Natural killer cell (primary cell): ENCODE measurements at regions not wholly inside any gene's neighbourhood (a gene's known extent, or its start where the extent isn't known, plus 50 kb on each side); places are given as distances from the start of the nearest gene placed in this dataset.

ENCODE experiments used
- ATAC-seq, 3 donors: fragments of 150-1000 bp in 2 of 3; fragments of 200-7000 bp in 1 of 3; cut with Tn5 transposase; 1 replicate in 1 of 3; 2 replicates in 2 of 3; pipeline ENCODE4 v1.10.0; 2021; ENCODE audit warnings: mild to moderate bottlenecking in 2 of 3, moderate library complexity in 2 of 3
- DNase-seq, 2 donors: peaks; one replicate each; pipeline versions ENCODE4 v3.0.0 to v3.0.0-alpha.2; 2013 to 2021; ENCODE audit warnings: mixed read lengths in 1 of 2
- H3K27ac ChIP-seq: one replicate; pipeline ENCODE4 v1.5.1; 2013; ENCODE audit warnings: mild to moderate bottlenecking, low read length
- H3K27me3 ChIP-seq: one replicate; pipeline ENCODE4 v1.6.1; 2013; ENCODE audit warnings: low read length; ENCODE audit not compliant: control insufficient read depth, insufficient read depth
- H3K36me3 ChIP-seq: one replicate; pipeline ENCODE4 v1.6.1; 2013; ENCODE audit warnings: low read length; ENCODE audit not compliant: control insufficient read depth, insufficient read depth
- H3K4me1 ChIP-seq: one replicate; pipeline ENCODE4 v1.6.1; 2013; ENCODE audit warnings: low read length; ENCODE audit not compliant: control insufficient read depth, insufficient read depth
- H3K4me3 ChIP-seq: one replicate; pipeline ENCODE4 v1.5.1; 2013; ENCODE audit warnings: low read length
- H3K9me3 ChIP-seq: one replicate; pipeline ENCODE4 v1.6.1; 2013; ENCODE audit warnings: low read length; ENCODE audit not compliant: control insufficient read depth, insufficient read depth
- H3K27ac Mint-ChIP-seq, 2 donors: one replicate each; pipeline ENCODE4 v1.8.0; 2022; ENCODE audit warnings: mild to moderate bottlenecking in 2 of 2, mixed read lengths in 2 of 2, moderate library complexity in 1 of 2
- H3K27me3 Mint-ChIP-seq, 2 donors: one replicate each; pipeline ENCODE4 v1.8.0; 2022; ENCODE audit warnings: low read depth in 2 of 2, mixed read lengths in 2 of 2
- H3K36me3 Mint-ChIP-seq: one replicate; pipeline ENCODE4 v1.8.0; 2022; ENCODE audit warnings: mixed read lengths
- H3K4me1 Mint-ChIP-seq, 2 donors: one replicate each; pipeline ENCODE4 v1.8.0; 2022; ENCODE audit warnings: mixed read lengths in 2 of 2
- H3K4me3 Mint-ChIP-seq: one replicate; pipeline ENCODE4 v1.8.0; 2022; ENCODE audit warnings: mild to moderate bottlenecking, moderate library complexity, mixed read lengths
- H3K9me3 Mint-ChIP-seq, 2 donors: one replicate each; pipeline ENCODE4 v1.8.0; 2022; ENCODE audit warnings: mixed read lengths in 2 of 2
- WGBS: methylation state at CpG from one replicate; pipeline ENCODE4 v1.1.7; 2013; ENCODE audit warnings: missing lambda C conversion rate; ENCODE audit not compliant: insufficient coverage; 5-methylcytosine and 5-hydroxymethylcytosine counted together
- intact Hi-C: fragments of 100-400 bp; cut with micrococcal nuclease; formaldehyde crosslinking; loops from one replicate; pipeline ENCODE4 v1.14.2; 2022
- TF ChIP-seq, protein P1 (sequence below): fragments of 200-600 bp; IDR thresholded peaks from one replicate; pipeline ENCODE4 v1.8.0; 2022; ENCODE audit warnings: antibody characterized with exemption

DNA sequence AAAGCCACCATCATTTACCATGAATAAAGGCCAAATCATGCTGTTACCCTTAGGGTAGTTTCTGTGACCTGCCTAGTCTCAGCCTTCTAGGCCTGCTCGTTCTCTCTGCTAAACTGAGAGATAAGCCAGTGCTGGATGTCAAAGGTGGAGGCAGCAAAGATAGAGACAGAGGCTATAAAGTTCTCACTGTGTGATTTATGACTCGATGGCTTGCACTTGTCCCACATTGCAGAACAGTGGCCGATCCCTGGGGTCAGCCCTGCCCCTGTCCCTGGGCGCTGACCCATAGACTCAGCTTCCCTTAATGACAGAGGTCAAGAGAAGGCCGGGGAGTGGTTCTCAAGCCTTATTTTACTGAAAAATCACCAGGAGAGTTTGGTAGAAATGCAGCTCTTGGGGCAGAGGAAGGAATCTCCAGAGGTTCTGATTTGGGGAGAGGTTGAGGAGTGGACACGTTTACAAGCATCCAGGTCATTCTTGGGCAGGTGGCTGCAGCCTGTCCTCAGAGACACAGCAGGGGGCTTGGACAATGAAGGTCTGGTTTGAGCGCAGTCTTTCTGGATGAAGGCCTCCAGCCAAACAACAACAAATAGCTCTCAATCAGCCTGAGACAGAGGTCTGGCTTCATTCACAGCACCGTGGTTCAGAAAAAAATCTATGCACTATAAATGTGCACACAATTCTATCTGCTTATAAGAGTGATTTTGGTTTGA lies 143.5 kb downstream of the ACKR3 start:
- Histone ChIP-seq H3K9me3 (no peaks in the 10 kb centered on the region), H3K4me1 (no peaks in the 10 kb centered on the region), H3K27ac (no peak overlapping the region), H3K4me3 (no peak overlapping the region), H3K36me3 (no peaks in the 10 kb centered on the region), H3K27me3 (no peaks in the 10 kb centered on the region)
- Mint-ChIP-seq H3K27me3 (peaks cover 15 to 29% of the 10 kb centered on the region in 2 donors), H3K4me1 (no peaks in the 10 kb centered on the region), H3K36me3 (no peaks in the 10 kb centered on the region), H3K4me3 (no peak overlapping the region), H3K27ac (no peak overlapping the region), H3K9me3 (no peaks in the 10 kb centered on the region)
- WGBS: 84% methylated on average over 7 of the region's 8 CpGs
- DNase-seq: no peak
- intact Hi-C loops: no loop called here
- ATAC-seq: no peak
- TF ChIP-seq, protein P1, sequence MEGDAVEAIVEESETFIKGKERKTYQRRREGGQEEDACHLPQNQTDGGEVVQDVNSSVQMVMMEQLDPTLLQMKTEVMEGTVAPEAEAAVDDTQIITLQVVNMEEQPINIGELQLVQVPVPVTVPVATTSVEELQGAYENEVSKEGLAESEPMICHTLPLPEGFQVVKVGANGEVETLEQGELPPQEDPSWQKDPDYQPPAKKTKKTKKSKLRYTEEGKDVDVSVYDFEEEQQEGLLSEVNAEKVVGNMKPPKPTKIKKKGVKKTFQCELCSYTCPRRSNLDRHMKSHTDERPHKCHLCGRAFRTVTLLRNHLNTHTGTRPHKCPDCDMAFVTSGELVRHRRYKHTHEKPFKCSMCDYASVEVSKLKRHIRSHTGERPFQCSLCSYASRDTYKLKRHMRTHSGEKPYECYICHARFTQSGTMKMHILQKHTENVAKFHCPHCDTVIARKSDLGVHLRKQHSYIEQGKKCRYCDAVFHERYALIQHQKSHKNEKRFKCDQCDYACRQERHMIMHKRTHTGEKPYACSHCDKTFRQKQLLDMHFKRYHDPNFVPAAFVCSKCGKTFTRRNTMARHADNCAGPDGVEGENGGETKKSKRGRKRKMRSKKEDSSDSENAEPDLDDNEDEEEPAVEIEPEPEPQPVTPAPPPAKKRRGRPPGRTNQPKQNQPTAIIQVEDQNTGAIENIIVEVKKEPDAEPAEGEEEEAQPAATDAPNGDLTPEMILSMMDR: no peak

DNA sequence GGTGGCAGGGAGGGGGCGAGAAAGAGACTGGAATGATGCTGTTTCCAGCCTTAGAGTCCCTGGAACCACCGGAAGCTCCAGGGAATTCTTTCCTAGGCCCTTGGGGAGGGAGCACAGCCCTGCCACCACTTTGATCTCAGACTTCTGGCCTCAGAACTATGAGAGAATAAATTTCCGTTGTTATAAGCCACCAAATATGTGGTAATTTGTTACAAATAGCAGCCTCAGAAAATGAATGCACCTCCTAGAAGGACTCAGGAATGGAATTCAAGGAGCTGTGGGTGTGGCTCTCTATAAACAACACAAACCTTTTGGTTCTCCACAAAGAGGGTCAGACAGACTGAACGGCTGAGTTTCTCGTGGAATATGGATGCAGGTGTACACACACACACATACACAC lies 144.5 kb downstream of the ACKR3 start:
- no peak overlapping the region for H3K4me3 ChIP-seq
- TF ChIP-seq, protein P1: no peak
- intact Hi-C loops: no loop called here
- H3K27me3 Mint-ChIP-seq: peaks cover 15 to 37% of the 10 kb centered on the region in 2 donors
- no peak overlapping the region for H3K27ac Mint-ChIP-seq
- DNase-seq: no peak
- no peaks in the 10 kb centered on the region for H3K36me3 Mint-ChIP-seq
- H3K27ac ChIP-seq: no peak overlapping the region
- no peaks in the 10 kb centered on the region for H3K9me3 ChIP-seq
- no peaks in the 10 kb centered on the region for H3K27me3 ChIP-seq
- 76% methylated on average over 5 of the region's 5 CpGs for WGBS
- H3K4me3 Mint-ChIP-seq: no peak overlapping the region
- H3K9me3 Mint-ChIP-seq: no peaks in the 10 kb centered on the region
- no peak for ATAC-seq
- H3K36me3 ChIP-seq: no peaks in the 10 kb centered on the region
- no peaks in the 10 kb centered on the region for H3K4me1 ChIP-seq
- H3K4me1 Mint-ChIP-seq: no peaks in the 10 kb centered on the region

DNA sequence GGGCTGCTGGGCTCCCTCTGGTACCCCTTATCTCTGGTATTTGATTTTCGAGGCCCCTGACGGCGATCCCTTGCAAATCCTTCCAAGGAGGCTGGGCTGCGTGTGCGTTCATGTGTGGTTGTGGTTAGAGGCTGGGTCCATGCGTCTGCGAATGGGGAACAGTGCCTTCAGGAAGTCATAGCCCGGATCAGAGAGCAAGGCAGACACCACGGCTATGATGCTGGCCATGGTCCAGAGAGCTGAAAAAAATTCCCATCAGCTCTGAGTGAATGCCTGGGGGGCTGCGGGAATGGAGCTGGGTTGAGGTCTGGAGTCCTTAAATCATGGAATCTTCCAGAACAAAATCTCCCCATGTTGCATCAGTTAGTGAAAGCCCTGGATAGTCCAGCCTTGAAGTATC lies 145.5 kb downstream of the ACKR3 start:
- H3K27ac ChIP-seq: no peak overlapping the region
- Mint-ChIP-seq H3K27me3 (peaks cover 19 to 37% of the 10 kb centered on the region in 2 donors), H3K4me1 (no peaks in the 10 kb centered on the region), H3K4me3 (no peak overlapping the region), H3K36me3 (no peaks in the 10 kb centered on the region), H3K9me3 (no peaks in the 10 kb centered on the region), H3K27ac (no peak overlapping the region)
- no peaks in the 10 kb centered on the region for H3K9me3 ChIP-seq
- intact Hi-C loops: no loop called here
- DNase-seq: no peak
- no peaks in the 10 kb centered on the region for H3K27me3 ChIP-seq
- H3K4me1 ChIP-seq: no peaks in the 10 kb centered on the region
- 35% methylated on average over 9 of the region's 10 CpGs for WGBS
- TF ChIP-seq, protein P1: no peak
- H3K4me3 ChIP-seq: no peak overlapping the region
- no peaks in the 10 kb centered on the region for H3K36me3 ChIP-seq
- no peak for ATAC-seq

DNA sequence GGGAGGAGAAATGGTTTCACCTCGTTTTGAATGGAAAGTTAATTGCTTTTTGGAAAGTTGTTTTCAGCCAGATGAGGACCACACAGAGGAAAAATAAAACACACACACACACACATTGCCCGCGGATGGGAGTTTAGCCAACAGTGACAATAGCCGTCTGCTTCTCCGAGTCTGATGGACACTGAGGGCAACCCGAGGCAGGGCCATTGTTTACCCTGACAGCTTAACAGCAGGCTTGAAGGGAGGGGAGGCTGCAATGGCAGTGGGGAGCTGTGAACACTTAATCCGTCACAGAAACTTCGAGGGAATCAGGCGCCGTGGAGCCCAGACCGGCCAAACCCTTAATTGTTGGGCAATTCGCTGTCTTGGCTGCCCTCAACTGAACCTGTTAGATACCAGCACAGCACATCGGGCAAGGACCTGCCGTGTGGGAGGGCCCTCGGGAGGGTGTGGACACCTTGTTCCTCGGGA lies 145.9 kb downstream of the ACKR3 start:
- intact Hi-C loops: no loop called here
- DNase-seq (no peak), ATAC-seq (no peak)
- Mint-ChIP-seq H3K27ac (no peak overlapping the region), H3K9me3 (no peaks in the 10 kb centered on the region), H3K36me3 (no peaks in the 10 kb centered on the region), H3K27me3 (peaks cover 19 to 37% of the 10 kb centered on the region in 2 donors), H3K4me1 (no peaks in the 10 kb centered on the region), H3K4me3 (no peak overlapping the region)
- Histone ChIP-seq H3K27ac (no peak overlapping the region), H3K9me3 (no peaks in the 10 kb centered on the region), H3K4me3 (no peak overlapping the region), H3K4me1 (no peaks in the 10 kb centered on the region), H3K27me3 (no peaks in the 10 kb centered on the region), H3K36me3 (no peaks in the 10 kb centered on the region)
- TF ChIP-seq, protein P1: no peak
- WGBS: 50% methylated on average over 13 of the region's 16 CpGs
